CD8-positive, alpha-beta memory T cell (primary cell): ENCODE measurements at regions not wholly inside any gene's neighbourhood (a gene's known extent, or its start where the extent isn't known, plus 50 kb on each side); places are given as distances from the start of the nearest gene placed in this dataset.

Experiments
- CTCF ChIA-PET: fragments of 350-600 bp; sonication (Branson Sonifier 250); formaldehyde crosslinking; loops from one replicate; lab custom pipeline; 2021; ENCODE audit warnings: antibody characterized with exemption; lab: Charles Lee
- POLR2A ChIA-PET: fragments of 350-600 bp; sonication (Branson Sonifier 250); formaldehyde crosslinking; loops from one replicate; lab custom pipeline; 2021; ENCODE audit warnings: antibody characterized with exemption; lab: Charles Lee
- DNase-seq, 5 donors: peaks; one replicate each; pipeline versions ENCODE4 v3.0.0 to v3.0.0-alpha.2; 2020 to 2022; ENCODE audit warnings: mixed read lengths in 1 of 5
- H3K27ac ChIP-seq: one replicate; pipeline ENCODE4 v1.7.0; 2013; ENCODE audit warnings: low read depth, mild to moderate bottlenecking, low read length, moderate library complexity
- H3K27me3 ChIP-seq: 2 replicates; pipeline ENCODE4 v1.7.0; 2013; ENCODE audit warnings: low read length, mild to moderate bottlenecking; ENCODE audit not compliant: insufficient read depth, poor library complexity, severe bottlenecking
- H3K36me3 ChIP-seq: 2 replicates; pipeline ENCODE4 v1.7.0; 2013; ENCODE audit warnings: mild to moderate bottlenecking, low read length, moderate library complexity; ENCODE audit not compliant: insufficient read depth
- H3K4me1 ChIP-seq: 2 replicates; pipeline ENCODE4 v1.7.0; 2013; ENCODE audit warnings: mild to moderate bottlenecking, low read length, moderate library complexity; ENCODE audit not compliant: insufficient read depth
- H3K4me3 ChIP-seq: 2 replicates; pipeline ENCODE4 v1.7.0; 2013; ENCODE audit warnings: mild to moderate bottlenecking, low read length
- H3K9me3 ChIP-seq: 2 replicates; pipeline ENCODE4 v1.7.0; 2013; ENCODE audit warnings: mild to moderate bottlenecking, low read length
- H3K27ac Mint-ChIP-seq, 8 donors: one replicate each; pipeline ENCODE4 v1.8.0; 2020 to 2021; ENCODE audit warnings: mixed read lengths in 8 of 8, mild to moderate bottlenecking in 6 of 8, inconsistent platforms in 3 of 8, moderate library complexity in 3 of 8
- H3K27me3 Mint-ChIP-seq, 2 donors: one replicate each; pipeline ENCODE4 v1.8.0; 2020 to 2021; ENCODE audit warnings: mixed read lengths in 2 of 2, mild to moderate bottlenecking in 1 of 2, moderate library complexity in 1 of 2
- H3K36me3 Mint-ChIP-seq, 3 donors: one replicate each; pipeline ENCODE4 v1.8.0; 2020 to 2021; ENCODE audit warnings: mixed read lengths in 3 of 3, inconsistent platforms in 1 of 3, mild to moderate bottlenecking in 1 of 3
- H3K4me1 Mint-ChIP-seq, 3 donors: one replicate each; pipeline ENCODE4 v1.8.0; 2020 to 2021; ENCODE audit warnings: mixed read lengths in 3 of 3, inconsistent platforms in 1 of 3, mild to moderate bottlenecking in 1 of 3
- H3K4me3 Mint-ChIP-seq, 7 donors: one replicate each; pipeline ENCODE4 v1.8.0; 2020 to 2021; ENCODE audit warnings: mixed read lengths in 7 of 7, mild to moderate bottlenecking in 6 of 7, moderate library complexity in 4 of 7, inconsistent platforms in 2 of 7
- H3K9me3 Mint-ChIP-seq, 5 donors: one replicate each; pipeline ENCODE4 v1.8.0; 2020 to 2022; ENCODE audit warnings: mixed read lengths in 5 of 5, mild to moderate bottlenecking in 3 of 5, moderate library complexity in 2 of 5, inconsistent platforms in 1 of 5

GRCh38 chr12:87779016-87779415 is 250.2 kb downstream of the C12orf50 start:
- peaks cover 0 to 1% of the 10 kb centered on the region in 2 donors for H3K27me3 Mint-ChIP-seq
- CTCF ChIA-PET, result no interaction called here
- no peak overlapping the region for H3K27ac ChIP-seq

GRCh38 chr12:87778065-87778464 is 251.1 kb downstream of the C12orf50 start:
- Histone ChIP-seq H3K9me3 (no peaks in the 10 kb centered on the region), H3K27me3 (no peaks in the 10 kb centered on the region), H3K4me3 (no peak overlapping the region), H3K27ac (no peak overlapping the region), H3K36me3 (no peaks in the 10 kb centered on the region), H3K4me1 (no peaks in the 10 kb centered on the region)
- DNase-seq, result no peak
- Mint-ChIP-seq H3K9me3 (peaks cover 0 to 5% (median 2%) of the 10 kb centered on the region in 5 donors), H3K36me3 (no peaks in the 10 kb centered on the region), H3K27ac (no peak overlapping the region), H3K4me3 (no peak overlapping the region), H3K27me3 (peaks cover 0 to 1% of the 10 kb centered on the region in 2 donors), H3K4me1 (no peaks in the 10 kb centered on the region)
- POLR2A ChIA-PET, result no interaction called here
- CTCF ChIA-PET, result no interaction called here

More at GRCh38 chr12:87779016-87779415, 250.2 kb downstream of the C12orf50 start:
- Histone ChIP-seq H3K9me3 (no peaks in the 10 kb centered on the region), H3K27me3 (no peaks in the 10 kb centered on the region), H3K4me1 (no peaks in the 10 kb centered on the region), H3K36me3 (no peaks in the 10 kb centered on the region), H3K4me3 (no peak overlapping the region)
- H3K36me3 Mint-ChIP-seq, result no peaks in the 10 kb centered on the region
- no peak for DNase-seq
- POLR2A ChIA-PET, result no interaction called here
- peaks cover 0 to 5% (median 2%) of the 10 kb centered on the region in 5 donors for H3K9me3 Mint-ChIP-seq
- no peaks in the 10 kb centered on the region for H3K4me1 Mint-ChIP-seq
- no peak overlapping the region for H3K4me3 Mint-ChIP-seq
- no peak overlapping the region for H3K27ac Mint-ChIP-seq

GRCh38 chr12:87775784-87776183 is 253.4 kb downstream of the C12orf50 start:
- H3K27ac Mint-ChIP-seq, result no peak overlapping the region
- Histone ChIP-seq H3K27ac (no peak overlapping the region), H3K4me1 (no peaks in the 10 kb centered on the region), H3K36me3 (no peaks in the 10 kb centered on the region), H3K27me3 (no peaks in the 10 kb centered on the region), H3K9me3 (no peaks in the 10 kb centered on the region), H3K4me3 (no peak overlapping the region)
- peaks cover 0 to 1% of the 10 kb centered on the region in 2 donors for H3K27me3 Mint-ChIP-seq
- ChIA-PET CTCF (no interaction called here), POLR2A (no interaction called here)
- peaks cover 0 to 5% (median 2%) of the 10 kb centered on the region in 5 donors for H3K9me3 Mint-ChIP-seq
- no peaks in the 10 kb centered on the region for H3K36me3 Mint-ChIP-seq
- no peak for DNase-seq
- H3K4me3 Mint-ChIP-seq, result no peak overlapping the region
- H3K4me1 Mint-ChIP-seq, result no peaks in the 10 kb centered on the region

GRCh38 chr12:87775051-87775450 is 254.2 kb downstream of the C12orf50 start:
- DNase-seq, result no peak
- H3K4me3 Mint-ChIP-seq, result no peak overlapping the region
- Histone ChIP-seq H3K4me1 (no peaks in the 10 kb centered on the region), H3K27me3 (no peaks in the 10 kb centered on the region), H3K4me3 (no peak overlapping the region), H3K9me3 (no peaks in the 10 kb centered on the region), H3K27ac (no peak overlapping the region), H3K36me3 (no peaks in the 10 kb centered on the region)
- ChIA-PET CTCF (no interaction called here), POLR2A (no interaction called here)
- no peaks in the 10 kb centered on the region for H3K4me1 Mint-ChIP-seq
- peaks cover 0 to 1% of the 10 kb centered on the region in 2 donors for H3K27me3 Mint-ChIP-seq
- H3K9me3 Mint-ChIP-seq, result peaks cover 0 to 5% (median 2%) of the 10 kb centered on the region in 5 donors
- no peaks in the 10 kb centered on the region for H3K36me3 Mint-ChIP-seq
- H3K27ac Mint-ChIP-seq, result no peak overlapping the region

- Histone ChIP-seq H3K4me1 (no peaks in the 10 kb centered on the region), H3K36me3 (no peaks in the 10 kb centered on the region), H3K4me3 (no peak overlapping the region), H3K27ac (no peak overlapping the region), H3K9me3 (no peaks in the 10 kb centered on the region), H3K27me3 (no peaks in the 10 kb centered on the region)
- POLR2A ChIA-PET, result no interaction called here
- H3K27ac Mint-ChIP-seq, result no peak overlapping the region
- H3K27me3 Mint-ChIP-seq, result peaks cover 0 to 1% of the 10 kb centered on the region in 2 donors
- no peak overlapping the region for H3K4me3 Mint-ChIP-seq
- CTCF ChIA-PET, result no interaction called here
- no peak for DNase-seq
- no peaks in the 10 kb centered on the region for H3K36me3 Mint-ChIP-seq
- no peaks in the 10 kb centered on the region for H3K4me1 Mint-ChIP-seq
- peaks cover 0 to 5% (median 2%) of the 10 kb centered on the region in 5 donors for H3K9me3 Mint-ChIP-seq
Measured at GRCh38 chr12:87772401-87772800, 256.8 kb downstream of the C12orf50 start.

- Mint-ChIP-seq H3K36me3 (no peaks in the 10 kb centered on the region), H3K27me3 (peaks cover 0 to 1% of the 10 kb centered on the region in 2 donors), H3K4me3 (no peak overlapping the region), H3K9me3 (peaks cover 0 to 2% (median 0%) of the 10 kb centered on the region in 5 donors), H3K4me1 (no peaks in the 10 kb centered on the region), H3K27ac (no peak overlapping the region)
- Histone ChIP-seq H3K27ac (no peak overlapping the region), H3K36me3 (no peaks in the 10 kb centered on the region), H3K9me3 (no peaks in the 10 kb centered on the region), H3K4me1 (no peaks in the 10 kb centered on the region), H3K4me3 (no peak overlapping the region), H3K27me3 (no peaks in the 10 kb centered on the region)
- DNase-seq, result no peak
- ChIA-PET POLR2A (no interaction called here), CTCF (no interaction called here)
Measured at GRCh38 chr12:87768501-87769287, 260.5 kb downstream of the C12orf50 start.

- no peaks in the 10 kb centered on the region for H3K9me3 ChIP-seq
- ChIA-PET CTCF (no interaction called here), POLR2A (no interaction called here)
- no peaks in the 10 kb centered on the region for H3K4me1 Mint-ChIP-seq
- no peak overlapping the region for H3K27ac Mint-ChIP-seq
- no peaks in the 10 kb centered on the region for H3K27me3 ChIP-seq
- H3K9me3 Mint-ChIP-seq, result peaks cover 0 to 8% (median 2%) of the 10 kb centered on the region in 5 donors
- no peak overlapping the region for H3K4me3 ChIP-seq
- DNase-seq, result no peak
- H3K27ac ChIP-seq, result no peak overlapping the region
- no peaks in the 10 kb centered on the region for H3K36me3 ChIP-seq
- H3K4me3 Mint-ChIP-seq, result no peak overlapping the region
- no peaks in the 10 kb centered on the region for H3K36me3 Mint-ChIP-seq
- H3K27me3 Mint-ChIP-seq, result peaks cover 0 to 1% of the 10 kb centered on the region in 2 donors
- H3K4me1 ChIP-seq, result no peaks in the 10 kb centered on the region
Measured at GRCh38 chr12:87766044-87766443, 263.2 kb downstream of the C12orf50 start.

GRCh38 chr12:87760943-87761342 is 268.3 kb downstream of the C12orf50 start:
- CTCF ChIA-PET, result no interaction called here
- no peaks in the 10 kb centered on the region for H3K4me1 ChIP-seq
- H3K4me3 Mint-ChIP-seq, result no peak overlapping the region

More at GRCh38 chr12:87760943-87761342, 268.3 kb downstream of the C12orf50 start:
- H3K4me3 ChIP-seq, result no peak overlapping the region
- H3K36me3 Mint-ChIP-seq, result no peaks in the 10 kb centered on the region
- no peaks in the 10 kb centered on the region for H3K4me1 Mint-ChIP-seq
- H3K27ac ChIP-seq, result no peak overlapping the region
- POLR2A ChIA-PET, result no interaction called here
- peaks cover 0 to 8% (median 6%) of the 10 kb centered on the region in 5 donors for H3K9me3 Mint-ChIP-seq
- H3K27ac Mint-ChIP-seq, result no peak overlapping the region
- no peaks in the 10 kb centered on the region for H3K27me3 Mint-ChIP-seq
- no peaks in the 10 kb centered on the region for H3K27me3 ChIP-seq
- no peaks in the 10 kb centered on the region for H3K9me3 ChIP-seq
- no peak for DNase-seq
- no peaks in the 10 kb centered on the region for H3K36me3 ChIP-seq
